SW480 (cell line): ENCODE measurements at regions not wholly inside any gene's neighbourhood (a gene's known extent, or its start where the extent isn't known, plus 50 kb on each side); places are given as distances from the start of the nearest gene placed in this dataset.
"Not testable (repeated sequence)": the region's sequence is repeated elsewhere in the genome, so short reads cannot be mapped to it uniquely, and the experiment has no call there.

Experiments
- DNase-seq: peaks from one replicate; pipeline ENCODE4 v3.0.0-alpha.2; 2016; ENCODE audit warnings: low spot score

DNA sequence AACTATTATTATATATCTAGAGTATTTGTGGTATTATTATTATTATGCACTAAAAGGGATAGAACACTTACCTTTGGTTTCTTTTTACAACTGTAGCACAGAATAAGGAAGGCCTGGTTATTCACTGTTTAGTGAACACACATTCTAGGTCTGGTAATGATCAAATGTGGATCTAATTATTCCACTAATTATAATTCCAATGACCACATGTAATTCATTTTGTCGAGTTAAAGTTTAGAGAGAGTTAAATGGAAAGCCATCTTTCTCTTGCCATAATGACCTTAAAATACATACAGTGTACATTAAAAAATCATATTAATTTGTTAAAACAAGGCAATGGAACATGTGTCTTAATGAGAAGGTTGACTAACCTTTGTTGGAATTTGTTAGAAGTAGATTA is 147.8 kb downstream of the SEM1 start:
- no peak for DNase-seq

DNA sequence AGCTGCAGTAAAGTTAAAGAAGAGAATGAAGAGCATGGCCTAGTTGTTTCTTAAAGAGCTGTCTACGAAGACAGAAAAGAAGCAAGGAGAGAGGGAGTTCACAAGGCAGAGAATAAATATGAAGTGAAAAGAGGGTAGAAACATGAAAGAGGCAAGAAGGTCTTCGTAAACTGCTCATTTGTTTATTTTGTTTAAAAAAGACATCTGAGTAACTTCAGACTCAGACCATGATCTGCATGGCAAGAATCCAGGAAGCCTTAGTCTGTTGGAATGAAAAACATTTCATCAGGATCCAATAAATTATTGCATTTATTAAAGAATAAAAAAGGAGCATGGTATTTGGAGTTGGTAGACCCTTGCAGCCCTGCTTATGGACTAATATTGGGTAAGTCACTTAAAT is 151.1 kb downstream of the SEM1 start:
- no peak for DNase-seq

DNA sequence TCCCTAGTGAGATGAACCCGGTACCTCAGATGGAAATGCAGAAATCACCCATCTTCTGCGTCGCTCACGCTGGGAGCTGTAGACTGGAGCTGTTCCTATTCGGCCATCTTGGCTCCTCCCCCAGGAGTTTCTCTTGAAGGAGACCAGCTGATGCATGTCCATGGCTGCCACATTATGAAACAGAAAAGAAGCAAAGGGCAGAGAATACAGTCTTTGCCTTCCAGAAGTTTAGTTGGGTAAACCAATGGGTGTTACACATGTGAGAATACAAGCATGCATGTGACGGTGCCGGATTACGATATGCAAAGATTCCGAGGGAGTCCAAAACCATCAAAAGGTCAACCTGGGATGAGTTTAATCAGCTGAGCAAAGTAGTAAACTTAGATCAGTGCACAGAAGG is 151.6 kb downstream of the SEM1 start:
- DNase-seq, result no peak

DNA sequence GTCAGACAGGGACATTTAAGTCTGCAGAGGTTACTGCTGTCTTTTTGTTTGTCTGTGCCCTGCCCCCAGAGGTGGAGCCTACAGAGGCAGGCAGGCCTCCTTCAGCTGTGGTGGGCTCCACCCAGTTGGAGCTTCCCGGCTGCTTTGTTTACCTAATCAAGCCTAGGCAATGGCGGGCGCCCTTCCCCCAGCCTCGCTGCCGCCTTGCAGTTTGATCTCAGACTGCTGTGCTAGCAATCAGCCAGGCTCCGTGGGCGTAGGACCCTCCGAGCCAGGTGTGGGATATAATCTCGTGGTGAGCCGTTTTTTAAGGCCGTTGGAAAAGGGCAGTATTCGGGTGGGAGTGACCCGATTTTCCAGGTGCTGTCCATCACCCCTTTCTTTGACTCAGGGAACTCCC is 152.0 kb downstream of the SEM1 start:
- DNase-seq, result not testable (repeated sequence)

DNA sequence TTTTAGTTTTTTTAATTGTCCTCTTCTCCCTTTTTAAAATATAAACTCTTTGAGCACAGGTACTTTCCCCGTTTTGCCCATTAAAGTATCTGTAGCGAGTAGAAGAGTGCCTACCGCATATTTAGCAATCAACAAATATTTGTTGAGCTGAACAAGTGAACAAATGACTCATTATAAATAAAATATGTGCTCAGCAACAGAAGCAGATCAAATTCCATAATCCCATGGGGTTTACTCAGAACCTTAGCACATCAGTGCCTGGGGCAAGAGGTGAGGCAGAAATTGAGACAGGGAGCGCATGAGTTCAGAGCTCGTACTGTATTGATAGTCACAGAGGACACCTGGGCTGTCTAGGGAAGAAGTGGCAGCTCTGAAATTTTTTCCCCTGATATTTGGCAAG is 161.0 kb downstream of the SEM1 start:
- no peak for DNase-seq

DNA sequence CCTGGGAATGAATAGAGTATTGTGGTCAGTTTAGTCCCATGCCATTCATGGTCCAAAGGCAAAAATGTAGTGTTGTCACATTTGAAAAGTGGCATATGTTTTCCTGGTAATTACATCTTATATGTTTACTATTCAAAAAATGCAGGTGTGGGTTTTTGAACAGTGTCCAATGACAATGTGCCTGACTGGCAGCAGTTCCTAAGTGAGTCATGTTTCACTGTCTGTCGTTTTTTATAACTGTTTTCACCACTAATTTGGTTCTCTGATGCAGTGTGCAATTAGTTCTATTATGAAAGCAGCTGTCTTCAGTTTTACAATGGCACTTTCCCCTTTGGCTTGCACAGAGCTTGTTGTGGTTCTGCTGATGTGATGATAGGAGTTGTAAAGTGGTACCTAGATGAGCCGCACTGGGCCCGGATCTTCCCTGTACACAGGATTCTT is 162.3 kb downstream of the SEM1 start:
- peak; percentile 78 for DNase-seq

DNA sequence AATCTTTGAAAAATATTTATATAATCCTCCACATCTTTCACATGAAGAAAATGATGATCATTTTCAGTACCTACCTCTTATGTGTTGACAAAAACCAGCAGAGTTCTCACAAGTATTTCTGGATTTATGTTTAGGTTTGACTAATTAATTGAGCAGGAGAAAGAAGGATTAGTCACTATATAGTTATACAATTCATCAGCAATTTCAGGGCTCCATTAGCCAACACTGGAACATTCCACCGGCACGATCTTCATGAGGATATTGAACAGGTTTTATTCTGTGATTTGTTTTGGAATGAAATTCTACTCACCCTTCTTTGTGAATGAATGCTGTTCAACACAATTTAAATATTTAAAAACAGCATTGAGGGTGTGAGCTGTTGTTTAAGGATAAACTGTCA is 163.2 kb downstream of the SEM1 start:
- DNase-seq, result no peak

DNA sequence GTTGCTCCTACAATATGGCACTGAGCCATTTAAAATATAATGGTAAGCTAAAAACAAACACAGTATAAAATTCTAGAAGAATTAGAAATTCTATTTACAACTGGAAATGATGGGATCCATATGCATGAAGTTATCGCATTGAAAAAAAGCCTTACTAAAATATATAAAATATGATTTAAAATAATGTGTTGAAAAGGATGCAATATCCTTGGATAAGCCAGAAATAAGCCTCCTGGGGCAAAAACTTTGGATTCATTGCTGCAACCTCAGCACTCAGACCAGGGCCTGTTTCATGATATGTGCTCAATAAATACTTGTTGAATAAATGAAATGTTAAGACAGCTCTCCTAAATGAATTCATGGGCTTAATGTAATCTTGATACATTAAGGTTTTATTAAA is 170.2 kb downstream of the SEM1 start:
- DNase-seq, result no peak

DNA sequence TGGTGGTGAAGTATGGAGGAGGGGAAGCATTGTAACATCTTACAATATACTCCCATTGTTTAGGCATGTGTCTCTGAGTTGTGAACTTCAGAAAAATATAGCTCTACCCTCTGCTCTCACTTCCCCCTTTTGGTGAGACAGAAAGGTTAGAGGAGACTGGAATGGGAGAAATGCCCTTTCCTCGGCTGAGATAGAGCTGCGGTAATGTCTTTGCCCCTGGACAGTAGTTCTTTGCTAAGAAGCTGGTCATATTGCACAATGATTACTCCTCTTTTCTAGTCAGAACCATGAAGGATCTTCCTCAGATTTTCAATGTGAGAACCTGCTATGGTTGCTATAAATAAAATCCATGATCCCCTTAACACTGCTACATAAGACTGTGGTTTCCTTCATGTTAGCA is 171.0 kb downstream of the SEM1 start:
- DNase-seq, result no peak

DNA sequence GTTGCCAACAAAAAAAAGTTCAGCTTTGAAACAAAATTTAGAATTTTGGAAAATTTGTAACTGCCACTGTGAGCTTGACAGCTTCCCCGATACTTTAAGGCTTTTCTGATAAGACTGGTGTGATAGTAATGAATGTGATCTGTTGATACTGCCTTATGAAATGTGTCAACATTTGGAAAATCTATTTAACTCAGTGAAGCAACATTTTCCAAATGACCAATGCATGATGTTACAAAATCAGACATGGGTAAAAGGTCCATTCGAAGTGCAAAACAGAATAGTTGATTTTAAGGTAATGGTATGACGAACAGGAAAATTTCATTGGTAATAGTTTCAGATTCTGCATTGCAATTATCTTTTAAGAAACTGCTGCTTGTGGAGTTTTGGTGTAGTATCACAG is 175.4 kb downstream of the SEM1 start:
- DNase-seq, result no peak

DNA sequence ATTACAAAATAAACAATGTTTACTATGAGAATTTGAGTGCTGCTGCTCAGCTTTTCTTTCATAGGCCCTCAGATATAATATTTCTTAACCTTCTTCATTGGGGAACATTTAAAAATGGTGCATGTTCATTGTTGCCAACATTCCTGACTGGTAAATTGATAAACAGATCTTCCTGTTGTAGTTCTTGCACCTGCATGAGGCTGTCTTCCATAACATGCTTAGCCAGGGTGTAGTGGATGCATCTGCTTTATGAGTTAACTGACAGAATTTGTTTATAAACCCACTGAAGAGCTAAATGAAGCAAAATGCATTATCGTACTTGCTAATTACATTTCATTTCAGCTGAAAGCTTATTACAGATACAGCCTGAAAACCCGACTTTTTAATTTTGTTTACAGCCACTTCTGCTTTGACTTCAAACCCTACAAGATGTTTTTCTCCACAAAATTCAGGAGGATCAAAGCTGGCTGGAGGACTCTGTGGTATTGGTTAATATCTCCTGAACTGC is 177.2 kb downstream of the SEM1 start:
- no peak for DNase-seq

DNA sequence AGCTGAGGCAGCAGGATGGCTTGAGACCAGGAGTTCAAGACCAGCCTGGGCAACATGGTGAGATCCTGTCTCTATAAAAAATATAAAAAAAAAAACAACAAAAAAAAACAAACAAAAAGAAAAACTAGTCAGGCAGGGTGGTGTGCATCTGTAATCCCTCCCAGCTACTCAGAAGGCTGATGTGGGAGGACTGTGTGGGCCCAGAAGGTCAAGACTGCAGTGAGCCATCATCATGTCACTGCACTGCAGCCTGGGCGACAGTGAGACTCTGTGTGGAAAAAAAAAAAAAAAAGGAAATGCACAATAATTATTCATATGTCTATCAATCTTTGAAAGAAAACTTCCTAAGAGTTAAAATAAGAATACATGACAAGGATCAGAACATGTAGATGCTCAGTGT is 178.3 kb downstream of the SEM1 start:
- no peak for DNase-seq

DNA sequence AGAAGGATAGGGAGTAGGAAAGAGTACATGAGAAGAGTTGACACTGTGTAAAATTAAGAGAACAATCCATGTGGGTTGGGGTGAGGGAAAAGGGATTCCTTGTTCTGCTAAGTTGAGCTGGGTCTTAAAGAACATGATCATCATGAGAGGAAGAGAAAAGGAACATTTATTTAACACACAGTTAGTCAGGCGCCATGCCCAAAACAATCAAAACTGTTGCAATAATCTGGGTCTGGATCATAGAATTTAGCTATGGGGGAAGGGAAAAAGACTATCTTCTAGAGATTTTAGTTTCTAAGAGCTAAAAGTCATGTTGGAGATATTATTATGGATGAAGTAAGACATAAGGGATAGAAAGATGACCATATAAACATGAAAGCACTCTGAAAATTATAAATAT is 178.9 kb downstream of the SEM1 start:
- DNase-seq, result no peak

DNA sequence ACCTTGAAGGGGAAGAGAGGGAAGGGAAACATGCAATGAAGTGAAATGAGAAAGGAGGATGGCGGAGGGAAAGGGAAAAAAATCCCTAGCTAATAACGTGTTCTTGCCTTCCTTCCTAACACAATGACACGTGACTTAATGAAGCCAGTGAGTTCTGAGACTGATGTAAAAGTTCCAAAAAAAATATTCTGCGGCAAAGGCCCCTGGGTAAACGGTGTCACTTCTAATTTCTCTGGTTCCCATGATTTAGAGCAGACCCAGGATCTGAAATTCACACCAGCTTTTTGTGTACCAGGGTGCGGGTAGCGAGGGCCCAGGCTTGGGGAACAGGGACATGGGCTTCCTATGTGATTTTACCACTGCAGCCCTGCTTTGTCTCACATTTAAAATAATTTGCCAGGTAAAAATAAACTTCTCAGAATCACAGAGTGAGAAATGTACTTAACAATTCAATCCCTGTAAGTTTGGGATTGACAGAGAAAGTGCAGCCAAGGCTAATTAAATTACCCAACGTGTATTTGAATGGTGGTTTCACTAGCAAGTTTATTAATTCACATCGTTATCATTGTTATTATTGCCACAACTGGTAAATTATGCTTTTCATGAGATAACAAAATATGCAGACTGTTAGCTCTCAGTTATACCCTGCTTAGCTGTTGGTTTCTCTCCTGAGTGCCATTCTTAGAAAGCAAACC is 182.4 kb downstream of the SEM1 start:
- no peak for DNase-seq

DNA sequence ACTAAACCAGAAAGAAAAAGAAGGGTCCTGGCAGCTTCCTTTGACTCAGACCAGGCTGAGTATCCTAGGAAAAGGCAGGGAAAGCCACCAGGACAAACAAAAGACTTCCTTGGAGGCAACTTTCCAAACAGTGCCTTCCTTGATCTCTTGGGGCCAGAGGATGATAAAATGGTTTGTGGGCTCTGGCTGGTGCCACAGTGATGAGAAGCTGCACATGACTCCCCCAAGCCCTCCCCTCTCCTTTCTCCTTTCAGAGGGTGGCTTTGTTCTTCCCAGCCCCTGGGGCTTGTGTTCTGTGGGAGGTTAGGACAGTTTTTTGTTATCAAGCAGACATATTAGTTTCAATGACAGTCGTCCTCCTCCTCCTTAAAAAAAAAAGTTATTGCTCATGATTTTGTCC is 183.2 kb downstream of the SEM1 start:
- no peak for DNase-seq

DNA sequence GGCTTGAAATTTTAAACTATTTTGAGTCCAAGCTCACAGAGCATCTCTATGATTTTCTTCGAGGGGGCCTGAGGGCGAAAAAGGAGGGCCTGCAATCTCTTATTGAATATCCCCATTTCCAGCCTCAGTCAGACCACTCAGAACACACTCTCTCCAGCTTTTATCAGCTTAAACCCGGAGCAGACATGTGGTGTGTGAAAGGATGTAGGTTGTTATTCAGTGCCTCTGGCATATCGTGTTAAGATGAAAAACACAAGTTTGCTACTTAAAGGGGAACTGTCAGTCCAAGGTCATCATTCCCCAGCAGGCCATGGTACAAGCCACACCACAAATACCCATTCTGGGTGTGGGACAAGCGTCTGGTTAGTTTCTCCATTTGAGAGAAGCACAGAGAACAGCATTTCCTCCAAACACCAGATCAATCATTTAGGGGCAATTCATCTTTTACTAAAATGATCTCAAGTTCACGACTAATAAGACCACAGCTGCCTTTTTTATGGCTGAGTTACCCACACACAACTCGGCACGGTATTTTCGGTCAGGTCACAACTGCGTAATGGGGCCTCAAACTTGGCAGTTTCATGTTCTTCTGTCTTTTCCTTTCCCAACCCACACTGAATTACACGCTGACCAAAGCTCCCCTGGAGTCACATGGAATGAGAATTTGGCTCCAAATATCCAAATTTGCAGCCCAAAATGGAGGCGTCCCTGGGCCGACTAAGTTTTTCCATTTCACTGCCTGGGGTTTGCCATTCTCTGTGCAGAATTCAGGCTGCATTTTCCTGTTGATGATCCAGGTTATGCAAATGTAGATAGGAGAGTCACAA is 188.4 kb downstream of the SEM1 start:
- DNase-seq, result no peak

DNA sequence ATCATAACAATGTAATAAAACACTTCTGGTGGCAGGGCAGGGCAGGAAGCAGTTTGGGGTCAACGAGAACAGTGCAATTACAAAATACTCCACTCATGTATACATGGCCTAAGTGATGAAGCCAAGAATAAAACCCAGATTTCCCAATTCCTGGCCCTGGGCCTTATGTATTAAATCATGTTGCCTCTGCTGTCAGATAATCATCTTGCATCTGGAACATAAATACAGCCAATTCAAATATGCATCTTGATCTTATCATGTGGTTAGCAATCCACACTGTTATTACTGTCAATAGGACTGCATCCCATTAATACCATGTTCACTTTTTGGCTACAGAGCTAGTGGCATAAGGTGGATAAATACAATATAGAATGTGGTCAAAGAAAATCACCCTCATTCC is 186.5 kb upstream of the SLC25A13 start:
- DNase-seq, result no peak

DNA sequence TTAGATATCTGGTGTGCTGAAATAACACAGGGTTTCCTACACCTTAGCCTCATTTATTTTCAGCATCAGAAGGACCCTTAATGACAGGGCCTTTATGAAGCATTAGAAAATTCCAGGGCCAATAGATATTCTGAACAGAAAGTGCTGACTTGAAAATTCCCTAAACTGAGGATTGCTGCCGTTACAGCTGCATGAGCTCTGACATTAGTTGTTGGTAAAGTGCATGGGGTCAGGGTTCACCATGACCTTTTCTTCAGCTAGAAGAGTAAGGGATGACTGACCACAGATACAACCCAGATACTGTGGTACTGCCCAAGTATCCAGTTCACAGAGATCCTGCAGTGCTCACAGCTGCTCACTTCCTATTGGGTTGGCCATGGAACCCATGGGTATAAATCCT is 181.7 kb upstream of the SLC25A13 start:
- no peak for DNase-seq

DNA sequence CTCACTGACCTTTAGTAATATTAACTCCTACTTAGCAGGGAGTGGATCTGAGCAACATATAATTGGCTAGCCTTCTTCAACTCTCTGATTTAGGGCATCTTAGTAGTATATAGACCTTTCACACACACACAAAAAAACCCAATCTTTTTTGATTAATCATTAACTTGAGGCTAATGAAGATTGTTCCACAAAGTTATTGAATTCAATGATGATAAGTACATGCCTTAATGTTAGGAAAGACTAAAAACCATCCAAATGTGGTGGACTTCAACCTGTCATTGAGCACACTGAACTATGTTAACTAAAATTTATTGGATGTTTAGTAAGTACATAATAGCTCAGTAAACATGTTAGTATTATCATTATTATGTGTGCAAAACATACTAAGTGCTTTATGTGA is 179.4 kb upstream of the SLC25A13 start:
- DNase-seq, result no peak

DNA sequence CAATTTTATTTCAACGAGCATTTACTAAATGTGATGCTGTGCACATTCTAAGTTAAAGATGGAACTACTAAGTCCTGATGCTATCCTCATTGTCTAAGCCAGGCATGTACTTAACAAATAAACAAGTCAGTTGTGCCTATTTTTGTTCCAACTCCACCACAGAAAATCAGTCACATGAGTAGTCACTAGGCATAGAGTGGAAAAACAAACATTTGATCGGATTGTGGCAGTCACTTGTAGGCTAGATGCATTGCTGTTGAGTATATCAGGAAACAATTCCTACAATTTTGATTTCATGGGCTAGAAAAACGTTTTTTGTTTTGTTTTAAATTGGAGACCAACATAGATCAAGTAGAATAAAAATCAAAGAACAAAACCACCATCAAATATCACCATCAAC is 177.6 kb upstream of the SLC25A13 start:
- DNase-seq, result no peak

DNA sequence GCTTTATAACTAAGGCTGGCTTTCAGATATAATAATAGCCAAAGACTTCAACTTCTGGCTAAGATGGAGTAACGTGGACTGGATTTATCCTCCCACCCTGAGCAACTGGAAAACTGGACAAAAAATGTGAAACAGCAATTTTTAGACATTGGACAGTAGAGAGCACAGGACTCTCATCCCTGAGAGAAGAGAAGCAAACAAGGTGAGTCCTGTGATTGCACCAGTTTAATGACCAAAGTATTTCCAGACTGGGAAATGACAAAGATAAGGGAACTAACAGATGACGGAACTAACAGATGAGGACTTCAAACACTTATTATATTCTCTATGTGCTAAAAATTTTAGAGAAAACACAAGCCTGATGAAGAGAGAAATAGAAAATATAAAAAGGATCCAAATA is 175.7 kb upstream of the SLC25A13 start:
- DNase-seq, result no peak

DNA sequence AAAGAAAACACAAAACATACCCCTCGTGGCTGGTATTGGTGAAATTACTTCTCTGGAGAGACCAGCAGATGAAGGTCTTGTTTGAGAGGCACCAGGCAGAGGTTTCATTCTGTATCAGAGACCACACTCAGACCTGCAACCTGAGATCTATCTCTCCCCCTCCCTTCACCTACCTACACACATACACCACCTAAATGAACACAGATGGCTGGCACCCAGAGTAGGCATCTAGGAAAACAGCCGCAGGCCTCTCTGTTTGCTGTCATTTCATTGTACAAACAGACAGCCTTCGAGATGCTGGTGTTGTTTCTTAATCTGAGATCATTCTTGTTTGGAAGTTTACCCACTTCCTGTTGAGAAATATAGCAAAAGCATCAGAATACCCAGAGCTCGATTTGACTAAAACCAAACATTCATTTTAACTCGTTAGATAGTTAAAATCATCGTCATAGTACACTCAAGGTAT is 173.9 kb upstream of the SLC25A13 start:
- DNase-seq, result no peak

DNA sequence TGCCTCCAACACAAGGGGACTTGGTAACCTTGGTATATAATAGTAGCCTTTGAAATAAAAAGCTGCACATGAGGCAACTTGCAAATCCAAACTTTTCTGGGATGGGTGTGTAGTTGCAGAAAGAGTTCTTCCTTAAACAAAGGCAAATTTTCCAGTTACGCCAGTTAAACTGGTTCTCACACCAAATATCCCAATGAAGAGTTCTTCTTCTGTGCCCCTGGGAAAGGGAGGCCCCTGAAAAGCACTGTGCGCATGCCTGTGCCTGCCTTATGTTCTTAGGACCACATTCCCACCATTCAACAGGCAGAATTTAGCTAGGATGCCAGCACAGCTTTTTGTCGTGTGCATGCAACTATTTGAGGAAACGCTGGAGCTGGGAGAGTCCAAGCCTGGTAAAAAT is 164.8 kb upstream of the SLC25A13 start:
- DNase-seq, result no peak

DNA sequence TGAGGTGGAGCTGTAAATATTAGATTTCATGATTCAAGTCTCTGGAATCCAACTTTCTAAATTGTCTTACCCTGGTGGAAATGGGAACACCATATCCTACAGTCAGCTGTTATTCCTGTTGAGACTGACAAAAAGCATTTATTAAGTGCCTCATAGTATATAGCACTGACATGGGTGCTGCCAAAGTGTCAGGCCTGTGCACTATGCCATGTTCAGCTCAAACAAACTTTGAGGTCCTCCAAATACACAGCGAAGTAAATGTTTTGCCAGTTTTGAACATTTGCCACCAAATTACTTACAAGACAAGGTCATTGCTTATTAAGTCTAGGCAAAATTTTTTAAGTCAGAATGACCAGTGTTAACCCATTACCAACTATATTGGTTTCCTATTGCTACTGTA is 162.9 kb upstream of the SLC25A13 start:
- DNase-seq, result no peak
